ENCODE measurements at regions not wholly inside any gene's neighbourhood (a gene's known extent, or its start where the extent isn't known, plus 50 kb on each side); places are given as distances from the start of the nearest gene placed in this dataset.
A peak's percentile ranks its signal among the peaks of the same experiment; 100 is the strongest.

GRCh38 chr5:74206579-74207550 lies 433.7 kb downstream of the ENC1 start:
- intact Hi-C loops (cut with DNase I, micrococcal nuclease), result no loop called here
- DNase-seq, result peak in 1 of 2 donors; percentile 34
- no peak for ATAC-seq

- no peak for DNase-seq
- no peak for ATAC-seq
- intact Hi-C loops (cut with DNase I, micrococcal nuclease), result no loop called here
Observed at GRCh38 chr5:74205767-74206578, 434.6 kb downstream of the ENC1 start.

DNA sequence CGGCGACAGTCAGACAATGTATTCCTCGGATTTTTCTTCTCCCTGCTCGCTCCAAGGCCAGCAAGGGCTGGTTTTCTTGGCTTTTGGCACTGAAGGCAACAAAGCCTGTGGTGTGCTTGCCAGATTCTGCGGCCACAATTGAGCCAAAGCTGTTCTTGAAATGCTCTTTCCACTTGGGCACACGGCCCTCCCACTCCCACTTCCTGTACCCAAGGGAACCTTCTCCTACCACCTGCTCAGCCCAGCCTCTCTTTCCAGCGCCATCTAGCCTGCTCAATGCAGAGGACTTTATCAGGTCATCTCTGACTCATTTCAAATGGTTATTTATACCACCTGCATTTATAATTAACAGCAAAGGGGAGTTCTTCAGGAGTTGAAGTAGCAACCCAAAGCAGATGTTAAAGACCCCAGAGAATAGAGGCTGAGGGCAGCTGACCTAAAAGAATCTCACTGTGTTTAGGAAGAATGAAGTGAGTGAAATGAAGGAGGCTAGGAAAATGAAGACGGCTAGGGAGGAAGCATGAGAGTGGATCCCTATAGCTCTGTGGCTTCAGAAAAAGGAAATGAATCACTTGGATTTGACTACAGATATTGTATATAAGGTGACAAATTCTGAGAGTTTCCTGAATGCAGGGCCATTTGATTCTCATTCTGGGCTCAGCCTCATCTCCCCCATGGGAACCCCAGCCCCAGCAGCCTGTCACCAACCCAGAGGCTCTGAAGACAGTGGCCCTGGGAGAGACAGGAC lies 439.0 kb downstream of the ENC1 start:
- DNase-seq (no peak), ATAC-seq (no peak)
- intact Hi-C loops (cut with DNase I, micrococcal nuclease), result no loop called here

DNA sequence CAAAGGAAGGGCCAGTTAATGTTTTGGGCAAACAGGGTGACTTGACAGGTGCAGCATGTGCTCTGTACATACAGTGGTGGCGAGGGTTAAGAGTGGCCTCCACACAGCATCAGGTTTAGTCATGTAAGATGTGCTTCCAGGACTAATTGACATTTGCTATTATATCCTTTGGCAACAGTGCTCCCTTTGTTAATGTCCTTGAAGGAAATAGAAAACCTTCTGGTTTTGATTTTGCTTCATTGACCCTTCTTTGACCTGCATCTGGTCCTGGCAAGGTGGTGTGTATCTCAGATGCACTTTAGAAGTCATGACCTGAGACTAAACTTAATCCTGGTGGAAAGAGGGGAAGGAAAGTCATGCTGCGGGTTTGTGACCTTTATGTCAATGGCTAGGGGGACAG lies 440.0 kb downstream of the ENC1 start:
- DNase-seq (no peak), ATAC-seq (no peak)
- intact Hi-C loops (cut with DNase I, micrococcal nuclease), result no loop called here

- no peak for DNase-seq
- intact Hi-C loops (cut with DNase I, micrococcal nuclease), result no loop called here
- ATAC-seq, result no peak
Observed at GRCh38 chr5:74199436-74200210, 440.9 kb downstream of the ENC1 start.

DNA sequence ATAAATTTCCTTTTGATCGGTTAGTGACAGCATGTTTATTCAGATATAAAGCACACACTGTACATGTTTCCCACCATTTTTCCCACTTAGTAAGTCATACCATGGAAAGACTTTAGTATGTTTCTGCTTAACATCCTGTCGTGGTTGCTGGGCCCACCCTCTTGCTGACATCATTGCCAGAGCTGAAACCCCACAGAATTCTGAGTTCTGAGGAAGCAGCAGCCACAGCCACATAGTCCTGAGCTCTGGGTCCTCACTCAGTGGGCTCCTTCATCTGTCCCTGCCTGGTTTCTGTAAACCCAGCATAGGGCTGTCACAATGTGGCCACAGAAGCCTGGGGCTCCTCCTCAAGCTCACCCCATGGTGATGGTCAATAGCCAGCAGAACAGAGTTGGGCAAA lies 441.5 kb downstream of the ENC1 start:
- DNase-seq (no peak), ATAC-seq (no peak)
- intact Hi-C loops (cut with DNase I, micrococcal nuclease), result no loop called here

- DNase-seq (no peak), ATAC-seq (no peak)
- intact Hi-C loops (cut with DNase I, micrococcal nuclease), result no loop called here
Observed at GRCh38 chr5:74198156-74198555, 442.4 kb downstream of the ENC1 start.

DNA sequence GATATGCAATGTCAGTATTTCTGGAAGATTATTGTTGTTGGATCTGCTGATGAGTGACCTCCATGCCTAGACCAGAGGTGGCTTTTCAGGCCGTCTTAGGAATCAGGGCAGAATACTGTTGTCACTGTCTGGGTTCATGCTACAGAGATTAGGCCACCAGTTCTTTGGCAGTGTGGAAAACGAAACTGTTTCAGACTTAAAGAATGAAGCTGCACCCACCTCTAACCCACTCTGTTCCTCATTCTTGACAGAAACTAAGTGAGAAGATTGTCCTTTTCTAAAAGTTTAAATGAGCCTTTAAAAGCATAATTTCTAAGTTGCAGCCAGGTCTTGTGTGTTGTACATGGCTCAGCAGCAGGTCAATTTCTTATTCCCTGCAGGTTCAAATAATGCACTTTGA lies 444.3 kb downstream of the ENC1 start:
- ATAC-seq, result no peak
- intact Hi-C loops (cut with DNase I, micrococcal nuclease), result no loop called here
- no peak for DNase-seq

- intact Hi-C loops (cut with DNase I, micrococcal nuclease), result no loop called here
- DNase-seq (no peak), ATAC-seq (no peak)
Observed at GRCh38 chr5:74194196-74194595, 446.3 kb downstream of the ENC1 start.

GRCh38 chr5:74192606-74193299 lies 447.8 kb downstream of the ENC1 start:
- intact Hi-C loops (cut with DNase I, micrococcal nuclease), result no loop called here
- no peak for ATAC-seq
- DNase-seq, result no peak

- DNase-seq, result no peak
- intact Hi-C loops (cut with DNase I, micrococcal nuclease), result no loop called here
- no peak for ATAC-seq
Observed at GRCh38 chr5:74188351-74189105, 452.0 kb downstream of the ENC1 start.

DNA sequence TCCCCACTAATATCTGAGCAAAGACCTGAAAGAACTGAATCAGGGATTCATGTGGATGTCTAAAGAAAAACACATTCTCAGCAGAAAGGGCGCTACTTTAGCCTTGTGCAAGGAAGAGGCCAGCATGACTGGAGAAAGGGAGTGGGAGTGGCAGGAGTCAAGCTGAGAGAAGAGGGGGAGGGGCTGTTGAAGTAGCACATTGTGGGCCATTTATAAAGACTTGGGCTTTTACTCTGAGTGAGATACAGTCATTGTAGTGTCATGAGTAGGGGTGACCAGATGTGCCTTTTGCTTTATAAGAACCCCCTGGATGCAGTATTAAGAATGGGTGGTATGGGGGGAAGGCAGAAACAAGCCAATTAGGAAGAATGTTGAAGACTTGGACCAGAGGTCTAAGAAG lies 452.8 kb downstream of the ENC1 start:
- intact Hi-C loops (cut with DNase I, micrococcal nuclease), result no loop called here
- DNase-seq (no peak), ATAC-seq (no peak)

- intact Hi-C loops (cut with DNase I, micrococcal nuclease), result no loop called here
- ATAC-seq, result no peak
- DNase-seq, result no peak
Observed at GRCh38 chr5:74186356-74187315, 453.9 kb downstream of the ENC1 start.

- intact Hi-C loops (cut with DNase I, micrococcal nuclease), result no loop called here
- DNase-seq (no peak), ATAC-seq (no peak)
Observed at GRCh38 chr5:74185599-74185998, 454.9 kb downstream of the ENC1 start.

- no peak for ATAC-seq
- intact Hi-C loops (cut with DNase I, micrococcal nuclease), result no loop called here
Observed at GRCh38 chr5:74184649-74185048, 455.9 kb downstream of the ENC1 start.

GRCh38 chr5:74183041-74183440 lies 457.5 kb downstream of the ENC1 start:
- DNase-seq, result no peak
- no peak for ATAC-seq
- intact Hi-C loops (cut with DNase I, micrococcal nuclease), result no loop called here

More at GRCh38 chr5:74184649-74185048, 455.9 kb downstream of the ENC1 start:
- DNase-seq, result no peak

Data from left colon (tissue), 2 donors.